DND-41 (cell line): ENCODE measurements at regions not wholly inside any gene's neighbourhood (a gene's known extent, or its start where the extent isn't known, plus 50 kb on each side); places are given as distances from the start of the nearest gene placed in this dataset.

Experiments
- ATAC-seq: fragments of 200-7000 bp; cut with Tn5 transposase; 3 replicates; pipeline ENCODE4 v1.9.1; 2021; ENCODE audit warnings: low read depth; ENCODE audit not compliant: insufficient read depth
- DNase-seq: peaks from one replicate; pipeline ENCODE4 v3.0.0-alpha.2; 2020
- H2AFZ ChIP-seq: 2 replicates; pipeline ENCODE4 v1.6.0; 2012; ENCODE audit warnings: low read depth, low read length
- H3K27ac ChIP-seq: 2 replicates; pipeline ENCODE4 v1.5.1; 2012; ENCODE audit warnings: low read length, inconsistent platforms
- H3K27me3 ChIP-seq: fragments of 200-600 bp; sonication (generic); 2 replicates; pipeline ENCODE4 v1.6.0; 2012; ENCODE audit warnings: low read length, mild to moderate bottlenecking, inconsistent platforms; ENCODE audit not compliant: insufficient read depth, poor library complexity
- H3K36me3 ChIP-seq: 2 replicates; pipeline ENCODE4 v1.5.1; 2012; ENCODE audit warnings: low read length, inconsistent platforms; ENCODE audit not compliant: insufficient read depth
- H3K4me1 ChIP-seq: 2 replicates; pipeline ENCODE4 v1.5.1; 2012; ENCODE audit warnings: mild to moderate bottlenecking, low read length; ENCODE audit not compliant: insufficient read depth
- H3K4me2 ChIP-seq: 2 replicates; pipeline ENCODE4 v1.6.0; 2012; ENCODE audit warnings: mild to moderate bottlenecking, moderate library complexity, low read length, inconsistent platforms; ENCODE audit not compliant: insufficient read depth
- H3K4me3 ChIP-seq, 2 experiments: fragments of 200-600 bp in 1 of 2; shearing (Covaris generic) in 1 of 2; 2 replicates each; pipeline ENCODE4 v1.5.1; 2012 to 2016; ENCODE audit warnings: inconsistent platforms in 2 of 2, low read length in 2 of 2, mild to moderate bottlenecking in 2 of 2, low read depth in 1 of 2, moderate library complexity in 1 of 2
- H3K79me2 ChIP-seq: 2 replicates; pipeline ENCODE4 v1.6.0; 2012; ENCODE audit warnings: low read length, inconsistent platforms; ENCODE audit not compliant: insufficient read depth
- H3K9ac ChIP-seq: 2 replicates; pipeline ENCODE4 v1.6.0; 2012; ENCODE audit warnings: low read depth, mild to moderate bottlenecking, inconsistent platforms, low read length, moderate library complexity
- H3K9me3 ChIP-seq: 2 replicates; pipeline ENCODE4 v1.5.1; 2012; ENCODE audit warnings: low read length, moderate library complexity, mild to moderate bottlenecking, inconsistent platforms; ENCODE audit not compliant: insufficient read depth, severe bottlenecking
- H4K20me1 ChIP-seq: 2 replicates; pipeline ENCODE4 v1.6.0; 2012; ENCODE audit warnings: low read length; ENCODE audit not compliant: insufficient read depth
- CTCF ChIP-seq: IDR thresholded peaks from 2 replicates; pipeline ENCODE4 v1.5.1; 2012; ENCODE audit warnings: borderline replicate concordance, low read length, moderate library complexity, mild to moderate bottlenecking; ENCODE audit not compliant: poor library complexity, severe bottlenecking; ENCODE audit errors: extremely low read depth
- EZH2 ChIP-seq: IDR thresholded peaks from 3 replicates; pipeline ENCODE4 v1.6.1; 2012; ENCODE audit warnings: borderline replicate concordance, low read depth, mild to moderate bottlenecking, moderate library complexity, low read length, inconsistent platforms; ENCODE audit not compliant: severe bottlenecking

GRCh38 chr1:39152923-39153322 lies 51.6 kb upstream of the MACF1 start:
- H3K4me1 ChIP-seq: no peaks in the 10 kb centered on the region
- no peak overlapping the region for H3K27ac ChIP-seq
- ATAC-seq: no peak

GRCh38 chr1:39153684-39154083 lies 50.8 kb upstream of the MACF1 start:
- Histone ChIP-seq H3K4me2 (no peak overlapping the region), H3K27ac (no peak overlapping the region), H2AFZ (no peak overlapping the region), H3K9me3 (no peaks in the 10 kb centered on the region), H3K9ac (no peak overlapping the region), H4K20me1 (peaks cover 7% of the 10 kb centered on the region; the same call in 1 of the 2 replicates), H3K4me1 (no peaks in the 10 kb centered on the region), H3K36me3 (no peaks in the 10 kb centered on the region), H3K27me3 (no peaks in the 10 kb centered on the region), H3K4me3 (no peak overlapping the region), H3K79me2 (no peaks in the 10 kb centered on the region)
- no peak for DNase-seq
- no peak for ATAC-seq
- no peak for TF ChIP-seq EZH2
- TF ChIP-seq CTCF: no peak

More at GRCh38 chr1:39152923-39153322, 51.6 kb upstream of the MACF1 start:
- Histone ChIP-seq H3K9ac (no peak overlapping the region), H3K4me2 (no peak overlapping the region), H2AFZ (no peak overlapping the region), H3K4me3 (no peak overlapping the region), H3K9me3 (no peaks in the 10 kb centered on the region), H3K36me3 (no peaks in the 10 kb centered on the region), H3K27me3 (no peaks in the 10 kb centered on the region), H3K79me2 (no peaks in the 10 kb centered on the region), H4K20me1 (peaks cover 4% of the 10 kb centered on the region; the same call in 1 of the 2 replicates)
- TF ChIP-seq CTCF (no peak), EZH2 (no peak)
- no peak for DNase-seq

GRCh38 chr1:39154553-39155421 lies 49.7 kb upstream of the MACF1 start:
- Histone ChIP-seq H3K4me2 (no peak overlapping the region), H3K4me1 (no peaks in the 10 kb centered on the region), H2AFZ (no peak overlapping the region), H3K79me2 (no peaks in the 10 kb centered on the region), H3K36me3 (no peaks in the 10 kb centered on the region), H3K9ac (no peak overlapping the region), H3K27me3 (no peaks in the 10 kb centered on the region), H3K4me3 (no peak overlapping the region), H3K9me3 (no peaks in the 10 kb centered on the region), H4K20me1 (0 out of 2 replicates have a peak, but pooled peaks cover 3% of the 10 kb centered on the region), H3K27ac (no peak overlapping the region)
- TF ChIP-seq CTCF: no peak
- TF ChIP-seq EZH2: no peak
- no peak for ATAC-seq
- no peak for DNase-seq
